NCI-H446 treated with DMSO at 0.1 percent for 48 hours (cell line): ENCODE measurements at regions not wholly inside any gene's neighbourhood (a gene's known extent, or its start where the extent isn't known, plus 50 kb on each side); places are given as distances from the start of the nearest gene placed in this dataset.
A peak's percentile ranks its signal among the peaks of the same experiment; 100 is the strongest.
"Not testable (repeated sequence)": the region's sequence is repeated elsewhere in the genome, so short reads cannot be mapped to it uniquely, and the experiment has no call there.

Experiments used
- DNase-seq: peaks from one replicate; lab custom pipeline; 2025; lab: John Stamatoyannopoulos, UW

- no peak for DNase-seq
Observed at GRCh38 chr9:100639854-100640253, 62.0 kb downstream of the CAVIN4 start.

- DNase-seq, result no peak
Observed at GRCh38 chr9:100640447-100641050, 62.7 kb downstream of the CAVIN4 start.

- DNase-seq, result no peak
Observed at GRCh38 chr9:100641166-100641565, 63.3 kb downstream of the CAVIN4 start.

DNA sequence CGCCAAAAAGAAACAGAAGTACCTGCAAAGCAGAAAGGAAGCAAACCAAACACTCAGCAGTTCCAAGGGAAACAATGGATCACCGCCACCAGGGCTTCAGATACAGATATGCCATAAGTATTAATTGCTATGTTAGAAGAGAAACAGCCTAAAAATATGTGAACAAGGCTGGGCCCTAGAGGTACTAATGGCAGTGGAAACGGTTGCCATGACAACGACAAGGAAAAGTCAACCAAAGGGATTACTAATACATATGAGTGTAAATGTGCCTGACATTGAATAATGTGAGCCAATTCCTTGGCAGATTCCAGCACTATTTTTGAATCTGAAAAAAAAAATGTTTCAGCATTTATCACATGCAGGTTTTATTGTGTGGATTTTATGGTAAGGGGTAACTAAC, 75.0 kb downstream of the CAVIN4 start:
- DNase-seq, result no peak

- no peak for DNase-seq
Observed at GRCh38 chr9:100653643-100654334, 75.9 kb downstream of the CAVIN4 start.

DNA sequence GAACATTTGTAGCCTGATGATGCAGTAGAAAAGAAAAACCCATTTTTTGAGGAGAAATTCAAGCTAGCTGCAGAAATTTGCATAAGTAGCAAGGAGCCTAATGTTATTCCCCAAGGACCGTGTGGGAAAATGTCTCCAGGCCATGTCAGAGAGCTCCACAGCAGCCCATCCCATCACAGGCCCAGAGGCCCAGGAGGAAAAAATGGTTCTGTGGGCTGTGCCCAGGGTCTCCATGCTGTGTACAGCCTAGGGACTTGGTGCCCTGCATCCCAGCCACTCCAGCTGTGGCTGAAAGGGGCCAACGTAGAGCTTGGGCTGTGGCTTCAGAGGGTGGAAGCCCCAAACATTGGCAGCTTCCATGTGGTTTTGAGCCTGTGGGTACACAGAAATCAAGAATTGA, 79.0 kb downstream of the CAVIN4 start:
- not testable (repeated sequence) for DNase-seq

GRCh38 chr9:100661668-100662067, 83.8 kb downstream of the CAVIN4 start:
- DNase-seq, result no peak

- DNase-seq, result no peak
Observed at GRCh38 chr9:100662122-100662521, 84.2 kb downstream of the CAVIN4 start.

GRCh38 chr9:100667448-100667847, 89.6 kb downstream of the CAVIN4 start:
- no peak for DNase-seq

GRCh38 chr9:100668024-100668423, 90.1 kb downstream of the CAVIN4 start:
- no peak for DNase-seq

DNA sequence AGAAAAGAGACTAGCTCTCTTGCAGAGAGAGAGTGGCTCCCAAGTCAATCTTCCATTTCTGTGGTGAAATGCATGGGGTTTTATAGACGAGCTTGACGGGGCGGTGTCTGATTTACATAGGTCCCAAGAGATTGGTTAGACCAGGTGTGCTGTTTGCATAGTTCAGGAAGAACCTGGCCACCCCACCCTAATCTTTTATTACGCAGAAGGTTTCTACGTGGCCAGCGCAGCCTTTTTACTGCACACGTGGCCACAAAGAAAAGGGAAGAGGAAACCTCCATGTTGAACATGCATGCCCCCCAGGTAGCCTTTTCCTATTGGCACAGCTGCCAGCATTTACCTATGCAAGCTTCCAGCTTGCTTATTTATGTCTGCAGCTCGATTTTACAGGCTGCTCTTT, 92.1 kb downstream of the CAVIN4 start:
- DNase-seq, result no peak

DNA sequence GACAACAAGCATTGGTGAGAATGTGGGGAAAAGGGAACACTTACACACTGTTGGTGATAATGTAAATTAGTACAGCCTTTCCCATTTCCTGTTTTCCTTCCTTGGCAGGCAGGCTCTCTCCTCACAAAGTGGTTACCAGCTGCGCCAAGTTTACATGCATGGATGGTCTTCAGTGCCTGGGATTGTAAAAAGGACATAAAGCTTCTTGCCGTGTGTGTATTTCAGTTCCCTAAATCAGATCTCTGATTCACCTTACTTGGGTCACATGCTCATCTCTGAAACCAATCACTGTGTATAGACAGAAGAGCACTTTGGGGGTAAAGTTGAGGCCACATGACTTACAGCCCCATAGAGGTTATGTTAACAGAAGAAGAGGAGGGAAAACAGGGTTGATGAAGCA, 92.8 kb downstream of the CAVIN4 start:
- DNase-seq, result peak; percentile 70

GRCh38 chr9:100671898-100672297, 94.0 kb downstream of the CAVIN4 start:
- DNase-seq, result no peak

DNA sequence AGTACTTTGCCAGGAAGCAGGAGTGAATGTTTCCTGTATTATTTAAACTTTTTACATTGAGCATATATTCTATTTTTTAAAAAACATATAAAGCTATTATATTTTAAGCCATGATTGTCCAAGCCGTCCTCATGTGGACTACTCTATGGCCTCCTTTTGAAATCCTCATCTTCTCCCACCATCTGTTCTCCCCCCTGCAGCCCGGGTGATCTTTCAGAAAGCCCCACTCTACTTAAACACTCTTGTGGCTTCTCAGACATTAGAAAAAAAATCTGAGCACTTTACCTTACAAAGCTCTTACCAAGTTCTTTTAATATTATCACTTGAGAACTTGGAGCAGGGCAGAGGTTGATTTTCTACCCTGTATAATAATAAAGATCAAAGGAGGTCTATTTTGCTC, 95.4 kb downstream of the CAVIN4 start:
- no peak for DNase-seq

- peak; percentile 89 for DNase-seq
Observed at GRCh38 chr9:100674419-100675122, 96.7 kb downstream of the CAVIN4 start.

- no peak for DNase-seq
Observed at GRCh38 chr9:100679834-100680233, 102.0 kb downstream of the CAVIN4 start.

DNA sequence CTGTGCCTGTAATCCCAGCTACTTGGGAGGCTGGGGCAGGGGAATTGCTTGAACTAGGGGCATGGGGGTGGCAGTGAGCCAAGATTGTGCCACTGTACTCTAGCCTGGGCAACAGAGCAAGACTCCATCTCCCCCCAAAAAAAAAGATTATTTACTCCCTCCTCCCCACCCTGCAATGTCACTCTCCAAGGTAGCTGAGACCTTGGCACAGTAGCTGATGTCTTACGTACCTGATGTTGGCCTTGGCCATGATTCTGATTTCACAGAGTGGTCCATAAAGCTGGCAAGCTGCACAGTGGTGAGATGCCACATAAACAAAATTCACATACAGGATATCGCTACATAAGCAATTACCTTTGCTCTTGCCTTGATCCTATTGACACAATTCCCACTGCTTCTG, 108.5 kb downstream of the CAVIN4 start:
- no peak for DNase-seq

DNA sequence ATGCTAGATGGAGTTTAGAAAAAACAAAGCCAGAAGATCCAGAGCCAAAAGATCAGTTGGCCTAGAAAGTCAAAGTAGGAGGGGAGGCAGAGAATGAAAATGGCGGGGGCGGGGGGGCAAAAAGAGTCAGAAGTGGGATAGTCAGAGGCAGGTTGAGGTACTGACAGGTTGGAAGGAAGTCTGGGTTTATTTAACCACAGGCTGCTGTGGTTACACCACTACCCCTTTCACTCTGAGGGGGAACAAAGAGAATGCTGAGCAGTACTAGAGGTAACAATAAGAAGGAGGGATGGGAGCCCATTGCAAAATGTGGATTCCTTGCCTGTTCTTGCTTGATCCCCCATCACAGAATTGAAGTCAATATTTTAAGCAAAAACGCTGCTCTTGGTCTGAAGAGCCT, 111.8 kb downstream of the CAVIN4 start:
- no peak for DNase-seq

DNA sequence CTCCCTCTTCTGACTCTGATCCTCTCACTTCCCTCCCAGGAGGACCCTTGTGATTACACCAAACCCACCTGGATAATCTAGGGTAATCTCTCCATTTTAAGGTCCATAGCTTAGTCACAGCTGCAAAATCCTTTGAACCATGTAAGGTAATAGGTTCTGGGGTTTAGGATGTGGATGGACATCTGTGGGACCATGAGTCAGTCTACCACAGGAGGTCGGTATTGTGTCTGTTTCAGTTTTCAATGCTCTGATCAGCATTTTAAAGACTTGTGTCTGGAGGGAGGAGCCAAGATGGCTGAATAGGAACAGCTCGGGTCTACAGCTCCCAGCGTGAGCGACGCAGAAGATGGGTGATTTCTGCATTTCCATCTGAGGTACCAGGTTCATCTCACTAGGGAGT, 112.6 kb downstream of the CAVIN4 start:
- DNase-seq, result no peak

DNA sequence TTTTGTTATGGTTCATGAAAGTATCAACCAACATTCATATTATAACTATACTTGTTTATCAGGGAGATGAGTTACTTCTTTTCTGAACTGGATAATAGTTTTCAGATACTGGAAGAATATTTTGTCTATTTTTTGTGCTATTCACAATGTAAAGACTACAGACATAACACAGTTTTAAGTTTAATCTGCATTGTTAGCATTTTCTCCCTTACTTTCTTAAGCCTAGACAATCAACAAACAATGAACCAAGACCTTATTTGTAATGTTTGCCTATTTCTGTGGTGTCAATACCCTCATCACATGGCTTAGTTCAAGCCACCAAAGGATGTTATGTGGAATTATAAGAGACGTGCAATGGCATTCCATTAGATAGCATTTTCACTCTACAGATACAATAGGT, 119.5 kb downstream of the CAVIN4 start:
- no peak for DNase-seq

DNA sequence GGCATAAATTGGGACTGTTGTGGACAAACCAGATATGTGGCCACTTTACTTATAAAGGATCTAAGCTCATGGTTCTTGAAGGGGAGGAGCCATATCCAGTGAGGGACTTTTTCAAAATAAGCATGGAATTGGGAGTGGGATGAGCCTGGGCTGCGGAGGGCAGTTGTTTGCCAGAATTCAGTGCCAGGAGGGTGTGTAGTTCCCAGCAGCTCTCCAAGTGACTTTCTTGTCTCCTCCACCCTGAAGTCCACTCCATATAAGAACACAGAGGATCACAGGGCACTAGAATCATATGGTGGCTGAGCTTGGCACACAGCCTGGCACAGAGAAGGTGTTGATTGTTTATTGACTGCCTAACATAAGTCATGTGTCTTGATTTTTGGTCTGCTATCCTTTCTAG, 121.1 kb downstream of the CAVIN4 start:
- DNase-seq, result peak; percentile 4

DNA sequence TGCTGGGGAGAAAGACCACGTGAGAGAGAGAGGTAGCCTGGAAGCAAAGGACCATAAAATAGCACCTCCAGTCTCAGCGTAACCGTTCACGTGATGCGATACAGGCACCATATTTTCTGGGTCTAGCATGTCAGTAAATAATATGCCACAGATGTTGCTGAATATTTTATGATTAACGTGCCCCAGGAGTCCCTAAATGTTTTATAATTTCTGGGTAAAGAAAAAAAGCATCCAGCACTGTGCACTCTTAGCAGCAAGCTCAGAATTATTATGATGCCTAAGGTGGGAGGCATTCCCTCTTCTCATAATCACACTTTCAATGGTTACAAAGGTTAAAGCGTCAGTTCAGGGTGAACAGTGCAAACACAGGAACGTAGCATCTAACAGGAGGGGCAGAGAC, 121.8 kb downstream of the CAVIN4 start:
- no peak for DNase-seq

GRCh38 chr9:100700689-100701318, 122.9 kb downstream of the CAVIN4 start:
- DNase-seq, result peak; percentile 11
